CD4-positive, alpha-beta T cell treated with Interleukin-6 for 4 hours (primary cell): ENCODE measurements at regions not wholly inside any gene's neighbourhood (a gene's known extent, or its start where the extent isn't known, plus 50 kb on each side); places are given as distances from the start of the nearest gene placed in this dataset.
"Not testable (repeated sequence)": the region's sequence is repeated elsewhere in the genome, so short reads cannot be mapped to it uniquely, and the experiment has no call there.

Experiments used
- DNase-seq: peaks from one replicate; pipeline ENCODE4 v3.0.0-alpha.2; 2020; ENCODE audit warnings: mixed read lengths

DNA sequence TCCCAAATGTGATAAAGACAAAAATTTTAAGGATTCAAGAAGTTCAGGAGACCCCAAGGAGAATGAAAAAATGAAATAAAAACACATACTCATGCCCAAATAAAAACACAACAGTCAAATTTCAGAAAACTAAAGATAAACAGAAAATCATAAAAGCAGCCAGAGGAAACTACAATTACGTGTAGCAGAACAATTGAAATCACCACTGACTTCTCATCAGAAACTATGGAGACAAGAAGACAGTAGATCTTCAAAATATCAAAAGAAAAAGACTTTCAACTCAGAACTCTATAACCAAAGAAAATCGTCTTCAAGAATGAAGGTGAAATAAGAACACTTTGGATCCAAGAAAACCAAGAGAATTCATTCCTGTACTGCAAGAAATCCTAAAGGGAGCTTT, 54.9 kb downstream of the DIO3 start:
- no peak for DNase-seq

- no peak for DNase-seq
Observed at GRCh38 chr14:101619484-101619883, 58.2 kb downstream of the DIO3 start.

GRCh38 chr14:101620031-101620788, 58.9 kb downstream of the DIO3 start:
- DNase-seq = no peak

GRCh38 chr14:101620821-101621785, 59.8 kb downstream of the DIO3 start:
- no peak for DNase-seq

DNA sequence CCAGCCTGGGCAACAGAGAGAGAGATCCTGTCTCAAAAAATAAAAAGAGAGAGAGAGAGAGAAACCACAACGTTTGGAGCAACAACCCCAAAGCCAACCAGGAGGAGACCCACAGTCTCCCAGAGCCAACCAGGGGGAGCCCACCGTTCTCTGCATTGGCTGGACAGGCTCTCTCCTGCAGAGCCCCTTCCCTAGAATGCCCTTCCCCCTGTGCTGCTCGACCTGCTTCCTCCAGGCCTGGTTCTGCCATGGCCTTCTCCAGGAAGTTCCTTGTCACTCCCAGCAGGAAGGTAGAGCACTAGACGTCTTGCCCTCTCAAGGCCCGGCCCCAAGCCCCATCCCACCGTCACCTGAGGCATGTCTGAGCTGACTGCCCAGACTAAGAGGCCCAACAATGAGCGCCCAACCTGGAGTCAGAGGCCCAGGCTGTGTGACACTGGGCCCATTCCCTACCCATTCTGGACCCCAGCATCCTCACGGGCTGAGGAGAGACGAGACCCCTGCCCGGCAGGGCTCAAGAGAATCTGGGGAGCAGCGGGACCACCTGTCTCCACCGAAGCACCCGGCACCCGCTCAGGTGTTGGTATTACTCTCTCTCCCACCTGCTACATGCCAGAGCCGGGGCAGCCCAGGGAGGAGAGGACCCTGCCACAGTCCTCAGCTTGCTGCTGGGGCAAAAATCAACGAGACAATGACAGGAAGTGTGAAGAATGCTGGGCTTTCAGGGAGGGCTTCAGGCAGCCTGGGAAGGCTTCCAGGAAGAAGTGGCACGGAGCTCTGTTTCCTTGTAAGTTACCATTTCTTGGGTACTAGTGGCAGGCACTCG, 61.2 kb downstream of the DIO3 start:
- DNase-seq = no peak

GRCh38 chr14:101623077-101623372, 61.7 kb downstream of the DIO3 start:
- DNase-seq = no peak

- DNase-seq = no peak
Observed at GRCh38 chr14:101623685-101624444, 62.6 kb downstream of the DIO3 start.

- DNase-seq = no peak
Observed at GRCh38 chr14:101624536-101624935, 63.2 kb downstream of the DIO3 start.

DNA sequence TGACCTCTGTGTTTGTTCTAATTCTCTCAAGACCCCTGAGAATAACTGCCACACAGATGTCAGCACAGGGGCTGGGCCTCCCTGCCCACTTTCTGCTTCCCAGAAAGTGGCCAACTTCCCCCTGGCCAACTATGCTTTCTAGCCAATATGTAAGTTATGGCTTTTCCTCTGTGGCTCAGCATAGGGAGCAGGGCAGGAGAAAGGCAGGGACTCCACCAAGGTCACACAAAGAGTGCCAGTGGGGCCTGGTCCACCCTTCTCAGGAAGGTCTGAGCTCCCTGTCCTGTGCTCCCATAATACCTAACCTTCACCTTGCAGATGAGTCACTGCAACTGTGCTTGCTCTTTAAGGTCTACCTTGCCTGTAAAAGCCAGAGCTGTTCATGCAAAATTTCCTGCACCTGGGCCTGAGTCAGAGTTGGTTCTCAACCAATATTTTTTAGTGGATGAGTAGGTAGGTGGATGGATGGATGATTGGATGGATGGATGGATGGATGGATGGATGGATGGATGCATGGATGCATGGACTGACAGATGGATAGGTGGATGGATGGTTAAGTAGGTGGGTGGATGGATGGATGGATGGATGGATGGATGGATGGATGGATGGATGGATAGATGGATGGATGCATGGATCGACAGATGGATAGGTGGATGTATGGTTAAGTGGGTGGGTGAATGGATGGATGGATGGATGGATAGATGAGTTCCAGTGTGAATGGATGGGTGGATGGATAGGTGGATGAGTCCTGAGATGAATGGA, 64.2 kb downstream of the DIO3 start:
- no peak for DNase-seq

- DNase-seq = no peak
Observed at GRCh38 chr14:101626331-101626730, 65.0 kb downstream of the DIO3 start.

DNA sequence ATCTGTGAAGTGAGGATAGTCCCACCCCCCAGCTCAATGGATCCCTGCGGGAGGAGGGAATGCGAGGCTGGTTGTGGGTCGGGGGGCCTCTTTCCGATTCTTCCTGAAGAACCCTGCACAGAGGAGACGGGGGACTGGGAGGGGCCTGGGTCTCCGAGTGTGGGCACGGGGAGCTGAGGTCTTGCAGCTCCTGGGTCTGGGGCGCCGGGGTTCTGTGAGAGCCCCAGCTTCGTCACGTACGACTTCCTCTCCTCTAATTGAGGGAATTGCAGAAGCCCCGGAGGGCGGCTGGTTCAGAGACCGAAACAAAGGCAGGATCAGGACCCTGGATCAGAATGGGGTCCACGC, 66.6 kb downstream of the DIO3 start:
- no peak for DNase-seq

GRCh38 chr14:101628471-101628966, 67.2 kb downstream of the DIO3 start:
- peak; percentile 78 for DNase-seq

DNA sequence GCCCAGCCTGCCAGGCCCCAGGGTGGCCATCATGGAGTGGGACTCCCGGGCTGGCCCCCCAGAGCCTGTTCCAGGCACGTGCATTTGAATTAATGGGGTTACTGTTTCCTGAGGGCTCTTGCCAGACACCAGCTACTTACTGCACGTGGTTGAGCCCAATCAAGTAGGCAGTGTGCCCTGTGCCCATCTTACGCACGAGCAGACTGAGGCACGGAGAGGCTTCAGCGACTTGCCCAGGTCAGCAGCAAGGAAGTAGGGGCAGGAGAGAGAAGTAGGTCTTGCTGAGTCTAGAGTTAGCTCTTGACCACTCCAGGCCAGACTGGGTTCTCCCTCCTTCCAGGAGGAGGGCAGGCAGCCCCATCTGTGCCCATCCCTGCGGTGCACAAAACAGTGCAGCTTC, 67.7 kb downstream of the DIO3 start:
- no peak for DNase-seq

GRCh38 chr14:101630056-101630965, 69.0 kb downstream of the DIO3 start:
- DNase-seq = no peak

GRCh38 chr14:101631199-101631598, 69.9 kb downstream of the DIO3 start:
- DNase-seq = no peak

GRCh38 chr14:101631970-101632369, 70.7 kb downstream of the DIO3 start:
- DNase-seq = not testable (repeated sequence)

- no peak for DNase-seq
Observed at GRCh38 chr14:101632520-101632919, 71.2 kb downstream of the DIO3 start.

- DNase-seq = no peak
Observed at GRCh38 chr14:101633276-101633675, 72.0 kb downstream of the DIO3 start.

- DNase-seq = no peak
Observed at GRCh38 chr14:101634202-101634849, 73.0 kb downstream of the DIO3 start.
